Stimulated activated CD4-positive, alpha-beta T cell treated with anti-CD3 and anti-CD28 coated beads, Interleukin-4, amount 100 ng/mL, for 4 hours (primary cell): ENCODE measurements at regions not wholly inside any gene's neighbourhood (a gene's known extent, or its start where the extent isn't known, plus 50 kb on each side); places are given as distances from the start of the nearest gene placed in this dataset.

Experiments used
- DNase-seq, 2 experiments: peaks; one replicate each; pipeline ENCODE4 v3.0.0-alpha.2; 2020

- DNase-seq, result no peak
These were observed 448.9 kb downstream of the KCTD8 start for GRCh38 chr4:43999669-44000068.

DNA sequence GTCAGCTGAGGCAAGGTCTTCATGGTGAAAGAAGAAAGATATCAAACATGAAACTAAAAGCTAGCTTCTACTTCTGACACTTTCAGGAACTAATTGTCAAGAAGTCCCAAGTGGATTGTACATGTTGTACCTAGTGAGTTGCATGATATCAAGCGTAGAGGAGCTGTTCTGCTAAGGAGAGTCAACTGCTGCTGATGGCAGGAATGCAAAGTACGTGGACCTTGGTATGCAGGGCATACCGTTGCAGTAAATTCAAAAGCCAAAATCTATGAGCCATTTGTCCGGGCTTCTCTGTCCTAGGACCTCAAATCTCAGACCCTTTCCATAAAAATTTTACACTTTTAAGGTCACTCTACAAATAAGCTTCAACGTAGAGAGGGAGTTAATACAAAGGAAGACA is 446.2 kb downstream of the KCTD8 start:
- no peak for DNase-seq

DNA sequence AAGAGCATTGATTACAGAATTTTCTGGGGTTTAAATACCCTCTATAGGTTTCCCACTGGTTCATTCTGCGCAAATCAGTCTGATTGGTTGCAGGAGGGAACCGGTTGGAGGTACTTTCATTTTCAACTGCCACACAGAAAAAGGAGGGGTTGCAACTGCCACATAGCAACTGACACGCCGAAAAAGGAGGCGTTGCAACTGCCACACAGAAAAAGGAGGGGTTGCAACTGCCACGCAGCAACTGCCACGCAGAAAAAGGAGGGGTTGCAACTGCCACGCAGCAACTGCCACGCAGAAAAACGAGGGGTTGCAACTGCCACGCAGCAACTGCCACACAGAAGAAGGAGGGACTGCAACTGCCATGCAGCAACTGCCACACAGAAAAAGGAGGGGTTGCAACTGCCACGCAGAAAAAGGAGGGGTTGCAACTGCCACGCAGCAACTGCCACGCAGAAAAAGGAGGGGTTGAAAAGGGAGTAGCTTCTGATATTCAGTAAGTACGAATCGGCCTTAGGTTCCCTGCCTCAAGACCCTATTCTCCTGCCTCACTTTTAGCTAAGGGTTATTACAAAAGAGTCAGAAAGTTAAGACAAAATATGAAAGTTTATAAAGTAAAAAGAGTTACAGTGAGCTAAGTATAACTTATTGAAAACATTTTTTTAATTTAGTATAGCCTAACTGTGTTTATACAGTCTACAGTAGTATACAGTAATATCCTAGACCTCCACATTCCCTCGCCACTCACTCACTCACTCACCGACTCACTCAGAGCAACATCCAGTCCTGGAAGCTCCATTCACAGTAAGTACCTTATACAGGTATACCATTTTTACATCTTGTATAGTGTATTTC is 431.8 kb downstream of the KCTD8 start:
- DNase-seq, result no peak

- no peak for DNase-seq
These were observed 431.2 kb downstream of the KCTD8 start for GRCh38 chr4:44017422-44017739.

GRCh38 chr4:44019721-44020120 is 428.9 kb downstream of the KCTD8 start:
- DNase-seq, result no peak

DNA sequence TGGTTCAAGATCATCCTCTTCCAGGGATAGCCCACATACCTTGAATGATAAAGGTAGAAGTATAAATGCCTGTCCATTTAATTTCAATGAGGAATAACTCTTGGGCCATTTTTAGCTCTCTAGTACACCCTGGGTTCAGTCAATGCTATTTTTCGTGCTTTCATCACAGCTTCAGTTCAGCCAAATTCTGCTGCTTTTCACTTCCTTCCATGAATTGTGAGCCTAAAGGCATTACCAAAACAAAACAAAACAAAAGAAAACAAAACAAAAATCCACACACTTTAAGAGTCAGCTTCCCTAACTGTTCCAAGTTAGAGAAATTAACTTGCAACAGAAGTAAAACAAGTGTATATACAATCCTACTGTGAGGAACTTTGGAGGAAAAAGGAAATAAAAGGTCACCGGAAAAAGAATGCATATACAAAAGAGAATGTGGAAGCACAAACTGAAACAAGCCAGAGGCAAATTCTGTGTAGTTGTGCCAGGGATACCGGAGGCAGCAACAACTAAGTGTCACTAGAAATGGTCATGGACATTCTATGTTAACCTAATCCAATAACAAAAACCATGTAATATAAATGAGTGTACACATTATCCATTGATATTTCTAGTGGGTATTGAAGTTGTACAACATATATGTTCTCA is 423.1 kb downstream of the KCTD8 start:
- no peak for DNase-seq

DNA sequence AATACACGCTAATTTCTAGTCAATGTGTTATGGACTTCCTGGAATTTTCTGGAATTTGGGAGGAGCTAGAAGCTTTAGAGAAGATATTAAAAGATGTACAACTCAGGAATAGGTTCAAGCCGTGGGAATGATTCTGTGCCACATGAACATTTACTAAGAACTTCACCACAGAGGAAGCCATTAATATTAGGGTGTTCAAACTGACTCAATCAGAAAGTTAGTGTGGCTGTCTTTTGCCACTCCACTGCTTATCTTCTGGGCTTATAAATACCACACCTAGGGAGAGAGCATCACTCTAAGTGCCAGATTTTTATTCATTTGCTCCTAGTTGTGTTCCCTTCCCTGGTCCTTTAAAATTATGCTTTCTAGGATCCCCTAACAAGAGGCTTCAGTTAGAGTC is 409.8 kb downstream of the KCTD8 start:
- no peak for DNase-seq

DNA sequence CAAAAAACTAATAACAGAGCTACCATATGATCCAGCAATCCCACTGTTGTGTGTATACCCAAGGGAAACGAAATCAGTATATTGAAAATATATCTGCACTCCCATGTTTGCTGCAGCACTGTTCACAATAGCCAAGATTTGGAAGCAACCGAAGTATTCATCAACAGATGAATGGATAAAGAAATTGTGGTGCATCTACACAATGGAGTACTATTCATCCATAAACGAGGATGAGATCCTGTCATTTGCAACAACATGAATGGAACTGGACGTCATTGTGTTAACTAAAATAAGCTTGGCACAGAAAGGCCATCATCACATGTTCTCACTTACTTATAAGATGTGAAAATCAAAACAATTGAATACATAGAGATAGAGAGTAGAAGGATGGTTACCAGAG is 402.1 kb downstream of the KCTD8 start:
- DNase-seq, result no peak

- no peak for DNase-seq
These were observed 391.9 kb downstream of the KCTD8 start for GRCh38 chr4:44056721-44057151.

DNA sequence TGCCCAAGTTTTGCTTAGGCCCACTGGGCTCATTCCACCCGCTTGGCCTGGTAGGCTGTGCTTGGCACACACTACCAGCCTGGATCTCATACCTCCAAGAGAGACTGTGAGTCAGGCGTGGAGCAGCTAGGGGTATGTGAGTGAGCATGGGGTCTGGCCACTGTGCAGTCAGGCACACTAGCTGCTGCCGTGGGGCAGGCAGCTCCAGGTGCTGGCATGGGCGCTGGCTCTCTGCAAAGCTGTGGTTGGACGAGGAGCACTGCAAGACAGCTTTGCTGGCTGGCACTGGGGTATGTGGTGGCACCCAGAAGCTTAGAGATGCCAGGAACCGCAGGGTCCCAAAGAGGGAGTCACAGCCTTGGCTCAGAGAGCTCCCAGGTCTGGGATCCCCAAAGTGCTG is 377.8 kb downstream of the KCTD8 start:
- no peak for DNase-seq

GRCh38 chr4:44071959-44072955 is 376.4 kb downstream of the KCTD8 start:
- DNase-seq, result no peak

DNA sequence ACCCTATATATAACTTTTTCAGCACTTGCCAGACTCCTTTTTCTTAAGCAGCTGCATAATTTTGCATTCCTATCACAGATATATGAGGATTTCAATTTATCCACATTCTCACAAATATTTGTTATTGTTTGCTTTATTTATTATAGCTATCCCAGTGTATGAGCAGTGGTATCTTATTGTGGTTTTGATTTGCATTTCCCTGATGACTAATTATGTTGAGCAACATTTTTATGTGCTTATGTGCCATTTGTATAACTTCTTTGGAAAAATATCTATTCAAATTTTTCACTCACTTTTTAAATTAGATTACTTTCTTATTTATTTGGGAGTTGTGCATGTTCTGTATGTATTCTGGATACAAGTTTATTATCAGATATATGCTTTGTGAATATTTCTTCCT is 361.9 kb downstream of the KCTD8 start:
- no peak for DNase-seq

DNA sequence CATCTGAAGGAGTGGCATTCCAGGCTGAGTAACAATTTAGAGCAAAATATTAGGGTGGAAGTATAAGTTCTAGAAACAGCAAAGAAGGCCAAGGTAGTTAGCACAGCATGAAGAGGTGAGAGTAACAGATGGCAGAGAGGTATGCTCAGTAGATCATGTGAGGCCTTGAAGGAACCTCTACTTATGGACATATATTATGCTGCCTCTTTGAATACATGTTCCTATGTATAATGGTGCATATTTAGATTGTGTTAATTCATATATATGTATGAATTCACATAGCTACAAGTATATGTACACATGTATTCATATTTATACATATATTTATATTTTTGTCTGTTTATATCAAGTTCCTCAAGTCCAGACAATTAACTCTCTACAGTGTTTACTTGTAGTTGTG is 355.2 kb downstream of the KCTD8 start:
- DNase-seq, result no peak

DNA sequence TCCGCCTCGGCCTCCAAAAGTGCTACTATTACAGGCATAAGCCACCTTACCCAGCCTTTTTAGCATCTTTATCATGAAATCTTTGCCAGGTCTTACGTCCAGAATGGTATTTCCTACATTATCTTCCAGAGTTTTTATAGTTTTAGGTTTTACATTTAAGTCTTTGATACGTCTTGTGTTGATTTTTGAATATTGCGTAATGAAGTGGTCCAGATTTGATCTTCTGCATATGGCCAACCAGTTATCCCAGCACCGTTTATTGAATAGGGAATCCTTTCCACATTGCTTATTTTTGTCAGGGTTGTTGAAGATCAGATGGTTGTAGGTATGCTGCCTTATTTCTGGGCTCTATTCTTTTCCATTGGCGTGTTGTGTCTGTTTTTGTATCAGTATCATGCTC is 349.6 kb downstream of the KCTD8 start:
- no peak for DNase-seq

- DNase-seq, result no peak
These were observed 348.2 kb downstream of the KCTD8 start for GRCh38 chr4:44100456-44100855.

GRCh38 chr4:44118971-44119680 is 329.5 kb downstream of the KCTD8 start:
- DNase-seq, result no peak

DNA sequence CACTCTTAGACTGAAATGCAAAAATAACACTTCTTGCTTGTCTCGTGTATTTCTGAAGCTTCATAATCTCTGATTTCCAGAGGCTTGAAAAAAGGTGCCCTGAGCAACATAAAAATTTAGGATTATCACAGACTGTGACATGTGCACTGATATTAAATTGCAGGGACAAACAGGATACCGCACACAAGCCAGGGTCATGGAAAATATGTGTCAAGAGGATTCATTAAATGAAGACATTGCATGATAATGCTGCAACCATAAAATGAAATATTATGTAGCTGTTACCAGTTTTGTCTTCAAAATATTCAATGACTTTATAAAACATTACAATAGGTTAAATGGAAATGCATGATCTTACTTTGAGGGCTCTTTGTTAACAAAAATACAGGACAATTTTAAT is 328.0 kb downstream of the KCTD8 start:
- DNase-seq, result no peak

DNA sequence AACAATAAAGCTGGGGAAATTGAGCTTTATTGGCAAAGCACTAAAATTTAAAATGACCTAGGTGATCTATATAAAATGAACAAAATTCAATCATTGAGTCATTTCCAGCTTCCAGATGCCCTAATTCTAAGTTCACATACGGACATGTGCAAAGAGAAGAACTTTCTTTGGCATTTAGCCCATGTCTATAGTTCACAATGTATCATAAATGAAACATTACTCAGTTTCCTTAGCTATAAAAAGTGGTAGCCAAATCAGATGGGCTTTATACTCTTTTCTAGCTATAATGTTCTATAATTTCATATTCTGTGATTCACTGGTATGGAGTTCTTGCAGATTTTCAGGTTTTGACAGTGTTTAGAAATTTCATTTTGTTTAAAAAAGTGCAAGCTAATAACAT is 327.4 kb downstream of the KCTD8 start:
- no peak for DNase-seq
